GM12872 (cell line): ENCODE measurements at regions not wholly inside any gene's neighbourhood (a gene's known extent, or its start where the extent isn't known, plus 50 kb on each side); places are given as distances from the start of the nearest gene placed in this dataset.

ENCODE experiments used
- CTCF ChIP-seq: IDR thresholded peaks from 3 replicates; pipeline ENCODE4 v1.5.1; 2011; ENCODE audit warnings: low read depth, mild to moderate bottlenecking, low read length, moderate library complexity; ENCODE audit not compliant: insufficient read depth

DNA sequence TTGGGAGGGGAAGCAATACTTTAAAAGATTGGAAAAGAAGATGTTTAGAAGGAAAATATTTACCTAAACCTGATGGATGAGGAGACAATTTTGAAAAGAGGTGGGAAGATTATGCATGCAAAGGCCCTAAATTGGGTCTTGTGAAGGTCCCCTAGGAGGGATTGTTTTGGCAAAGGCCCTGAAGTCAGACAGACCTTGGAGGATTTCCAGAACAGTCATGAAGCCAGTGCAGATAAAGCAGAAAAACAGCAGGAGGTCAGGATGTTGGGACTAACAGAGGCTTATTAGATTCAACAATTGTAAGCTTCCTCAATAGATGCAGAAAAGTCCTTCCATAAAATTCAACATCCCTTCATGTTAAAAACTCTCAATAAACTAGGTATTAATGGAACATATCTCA, 361.0 kb upstream of the CDH6 start:
- TF ChIP-seq CTCF, result no peak

DNA sequence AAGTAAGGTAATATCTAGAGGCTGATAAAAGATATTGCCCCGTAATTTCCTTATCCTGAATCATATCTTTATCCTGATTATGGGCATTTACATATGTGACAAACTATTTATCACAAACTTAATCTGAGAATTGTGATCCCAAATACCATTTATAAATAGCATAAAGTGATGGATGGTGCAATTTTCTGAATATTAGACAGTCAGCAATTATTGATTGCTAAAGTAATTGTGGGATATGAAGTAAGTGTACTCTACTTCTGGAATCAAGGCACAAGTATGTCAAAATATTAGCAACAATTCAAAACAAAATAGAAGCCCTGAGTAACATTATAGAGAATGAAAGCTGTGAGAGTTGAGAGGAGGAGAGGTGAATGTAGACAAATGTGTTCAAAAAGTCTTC, 361.9 kb upstream of the CDH6 start:
- no peak for TF ChIP-seq CTCF

DNA sequence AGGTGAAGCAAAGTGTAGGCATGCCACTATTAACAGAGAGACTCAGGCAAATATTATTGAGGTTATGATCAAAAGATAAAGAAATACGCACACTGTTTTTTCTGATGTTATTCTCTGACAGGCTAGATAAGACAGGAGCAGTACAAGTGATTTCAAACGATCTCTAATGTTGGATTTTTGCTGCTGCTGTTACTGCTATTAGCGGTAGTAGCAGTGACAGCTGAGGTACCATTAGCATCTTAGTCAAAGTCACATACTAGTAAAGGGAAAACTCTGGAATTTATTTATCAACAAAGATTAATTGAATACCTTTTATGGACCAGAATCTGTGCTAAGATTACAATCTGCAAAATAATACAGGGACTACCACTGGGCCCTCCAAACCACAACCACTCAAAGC, 362.4 kb upstream of the CDH6 start:
- no peak for TF ChIP-seq CTCF

DNA sequence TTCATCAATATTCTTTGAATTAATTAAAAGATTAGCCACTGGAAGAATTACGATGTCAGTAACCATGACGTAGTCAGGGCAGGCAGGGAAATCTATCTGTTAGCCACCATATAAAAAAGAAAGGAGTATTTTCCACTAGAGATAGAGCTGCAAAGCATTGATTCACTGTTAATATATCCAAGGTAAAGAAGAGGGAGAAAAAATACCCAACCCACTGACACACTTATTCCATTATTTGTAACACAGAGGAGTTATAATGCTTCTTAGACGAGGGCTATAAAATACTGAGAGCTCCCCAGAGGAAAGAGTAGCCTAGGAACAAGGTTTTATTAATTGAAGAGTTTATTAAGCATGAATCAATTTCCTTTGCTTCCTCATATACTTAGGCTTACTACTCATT, 382.2 kb upstream of the CDH6 start:
- TF ChIP-seq CTCF, result no peak

DNA sequence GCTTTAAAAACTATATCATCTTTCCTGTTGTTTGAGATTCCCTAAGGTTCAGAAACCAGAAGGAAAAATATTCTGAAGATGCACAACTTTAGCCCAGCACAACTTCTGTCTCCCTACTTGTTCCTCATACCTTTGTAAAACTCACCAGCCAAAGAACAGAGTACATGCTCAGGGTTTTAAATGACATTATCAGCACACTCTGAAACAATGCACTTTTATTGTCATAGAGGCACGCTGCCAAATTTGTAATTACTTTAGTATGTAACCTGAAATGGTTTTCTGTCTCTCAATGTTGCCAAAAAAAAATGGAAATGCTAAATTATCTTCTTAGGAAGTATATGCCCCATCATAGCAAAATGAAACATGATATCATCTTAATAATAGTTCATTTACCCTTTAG, 383.6 kb upstream of the CDH6 start:
- TF ChIP-seq CTCF, result no peak

DNA sequence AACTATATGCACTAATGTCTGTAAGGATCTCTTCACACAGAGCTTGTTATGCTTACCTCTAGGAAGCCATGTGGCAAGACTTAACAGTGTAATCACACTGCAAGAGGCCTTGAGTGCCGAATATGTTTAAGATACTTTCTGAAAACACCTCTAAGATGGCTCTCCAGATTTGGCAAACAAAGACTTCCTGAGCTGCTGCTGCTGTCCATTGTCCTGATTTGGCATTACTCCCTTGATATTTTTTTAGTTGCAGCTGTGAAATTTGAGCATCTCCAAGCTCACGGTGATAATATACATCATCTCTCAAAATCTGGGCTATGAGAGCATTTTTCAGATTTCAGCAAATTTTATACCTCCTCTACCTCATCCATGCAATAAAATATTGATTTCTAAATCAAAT, 384.5 kb upstream of the CDH6 start:
- no peak for TF ChIP-seq CTCF

- TF ChIP-seq CTCF, result no peak
These were observed 388.6 kb upstream of the CDH6 start for GRCh38 chr5:30804739-30805505.
